ENCODE measurements at regions not wholly inside any gene's neighbourhood (a gene's known extent, or its start where the extent isn't known, plus 50 kb on each side); places are given as distances from the start of the nearest gene placed in this dataset.
"Not testable (repeated sequence)": the region's sequence is repeated elsewhere in the genome, so short reads cannot be mapped to it uniquely, and the experiment has no call there.

- TF ChIP-seq MAX (IDR thresholded peaks at IDR 0.05) (no peak), HOXB13 (CRISPR knock-in tag; IDR thresholded peaks at IDR 0.05; ENCODE audit: low read depth) (no peak), KDM5A (IDR thresholded peaks at IDR 0.05) (no peak), KDM1A (IDR thresholded peaks at IDR 0.05; ENCODE audit: low read depth) (no peak)
- ATAC-seq (no peak), DNase-seq (ENCODE audit: low read depth in 1 of 2, low spot score in 1 of 2) (no peak), FAIRE-seq (no peak)
- H3K27ac ChIP-seq: no peak overlapping the region
- no peak overlapping the region for H3K4me2 ChIP-seq
- H3K4me3 ChIP-seq: no peak overlapping the region
- no peaks in the 10 kb centered on the region for H3K9me3 ChIP-seq
- ChIA-PET CTCF (no interaction called here), POLR2A (no interaction called here)
- no peaks in the 10 kb centered on the region for H3K4me1 ChIP-seq
- WGBS (ENCODE audit: missing lambda C conversion rate): 74% methylated on average over 10 of the region's 10 CpGs
These were observed 129.4 kb upstream of the UXS1 start for GRCh38 chr2:106323337-106324013.

- FAIRE-seq (no peak), ATAC-seq (no peak), DNase-seq (ENCODE audit: low read depth in 1 of 2, low spot score in 1 of 2) (no peak)
- no peaks in the 10 kb centered on the region for H3K9me3 ChIP-seq
- TF ChIP-seq EHMT2 (IDR thresholded peaks at IDR 0.05; ENCODE audit: low read depth) (no peak), CEBPB (IDR thresholded peaks at IDR 0.05) (no peak), FOSL2 (IDR thresholded peaks at IDR 0.05) (no peak), FOSL2 (CRISPR knock-in tag; IDR thresholded peaks at IDR 0.05) (no peak), CBX8 (IDR thresholded peaks at IDR 0.05) (no peak)
- no peak overlapping the region for H3K4me2 ChIP-seq
- no peak overlapping the region for H3K4me3 ChIP-seq
- no peaks in the 10 kb centered on the region for H3K4me1 ChIP-seq
- WGBS (ENCODE audit: missing lambda C conversion rate): 66% methylated on average over 5 of the region's 5 CpGs
- H3K27ac ChIP-seq: no peak overlapping the region
- ChIA-PET CTCF (no interaction called here), POLR2A (no interaction called here)
These were observed 128.2 kb upstream of the UXS1 start for GRCh38 chr2:106322281-106322680.

- ATAC-seq; H3K4me1 ChIP-seq; CTCF ChIA-PET; H3K9me3 ChIP-seq; DNase-seq (ENCODE audit: low read depth in 1 of 2, low spot score in 1 of 2); POLR2A ChIA-PET; H3K27ac ChIP-seq; H3K4me2 ChIP-seq; H3K4me3 ChIP-seq; FAIRE-seq: not testable (repeated sequence)
- 30% methylated on average over 2 of the region's 2 CpGs for WGBS (ENCODE audit: missing lambda C conversion rate)
- TF ChIP-seq MAFK (IDR thresholded peaks at IDR 0.05; ENCODE audit: partially characterized antibody): peak; percentile 91
These were observed 126.3 kb upstream of the UXS1 start for GRCh38 chr2:106320439-106320838.

GRCh38 chr2:106316915-106317314 lies 122.8 kb upstream of the UXS1 start:
- 56% methylated on average over 2 of the region's 2 CpGs for WGBS (ENCODE audit: missing lambda C conversion rate)
- ChIA-PET CTCF (no interaction called here), POLR2A (no interaction called here)
- Histone ChIP-seq H3K27ac (no peak overlapping the region), H3K9me3 (no peaks in the 10 kb centered on the region), H3K4me2 (no peak overlapping the region), H3K4me3 (no peak overlapping the region), H3K4me1 (no peaks in the 10 kb centered on the region)
- DNase-seq (ENCODE audit: low read depth in 1 of 2, low spot score in 1 of 2): no peak
- ATAC-seq: no peak
- TF ChIP-seq BCL3 (IDR thresholded peaks at IDR 0.05) (no peak), RFX5 (IDR thresholded peaks at IDR 0.05) (no peak), NFE2L2 (conservative IDR thresholded peaks at IDR 0.05; ENCODE audit: low read length) (no peak), POLR2AphosphoS2 (conservative IDR thresholded peaks at IDR 0.05; ENCODE audit: low read length) (no peak), USF2 (IDR thresholded peaks at IDR 0.05) (no peak), GATA3 (IDR thresholded peaks at IDR 0.05; ENCODE audit: borderline replicate concordance) (no peak), MYC (IDR thresholded peaks at IDR 0.05; ENCODE audit: borderline replicate concordance, low read length) (no peak), CEBPB (IDR thresholded peaks at IDR 0.05) (no peak), CBX2 (IDR thresholded peaks at IDR 0.05; ENCODE audit: borderline replicate concordance, low read depth) (no peak), PHF8 (IDR thresholded peaks at IDR 0.05; ENCODE audit: borderline replicate concordance, low read depth) (no peak), EHF (CRISPR knock-in tag; IDR thresholded peaks at IDR 0.05) (no peak), POLR2A (IDR thresholded peaks at IDR 0.05; ENCODE audit: low read length) (no peak), FOXS1 (CRISPR knock-in tag; IDR thresholded peaks at IDR 0.05) (no peak), ATOH8 (CRISPR knock-in tag; IDR thresholded peaks at IDR 0.05; ENCODE audit: low read depth) (no peak), TP53 (CRISPR knock-in tag; IDR thresholded peaks at IDR 0.05) (no peak), RARB (CRISPR knock-in tag; IDR thresholded peaks at IDR 0.05) (no peak), ESRRA (IDR thresholded peaks at IDR 0.05; ENCODE audit: borderline replicate concordance, low read length) (no peak), RCOR1 (IDR thresholded peaks at IDR 0.05; ENCODE audit: low read depth, low read length) (no peak), HOXB5 (CRISPR knock-in tag; IDR thresholded peaks at IDR 0.05) (no peak)
- FAIRE-seq: no peak
